ENCODE measurements at regions not wholly inside any gene's neighbourhood (a gene's known extent, or its start where the extent isn't known, plus 50 kb on each side); places are given as distances from the start of the nearest gene placed in this dataset.

DNA sequence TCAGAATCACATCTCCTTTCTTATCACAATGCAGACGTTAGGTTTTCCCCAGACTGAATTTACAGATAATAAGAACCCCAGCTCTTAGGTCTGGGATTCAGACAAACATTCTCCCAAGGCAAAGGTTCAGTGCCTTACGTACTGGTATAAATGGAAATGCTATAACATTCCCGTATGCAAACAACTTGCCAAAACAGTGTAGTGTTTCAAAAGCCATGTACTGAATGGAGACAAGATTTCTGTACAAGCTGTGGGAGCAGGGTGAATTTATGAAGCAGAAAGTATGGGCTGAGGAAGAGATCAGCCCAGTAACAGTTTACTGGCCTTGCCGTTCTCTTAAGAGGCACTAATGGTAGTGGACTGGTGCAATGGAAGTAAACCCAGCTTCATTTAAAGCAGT is 225.5 kb upstream of the ZNF462 start:
- Histone ChIP-seq H4K8ac (ENCODE audit: extremely low read depth, insufficient read depth, low read length) (no peak overlapping the region), H3K9ac (replicated peaks in 1 of 4; ENCODE audit: extremely low read depth in 1 of 4, low read depth in 3 of 4, low read length in 3 of 4) (no peak overlapping the region; a peak in 1 of 7 replicates), H2BK15ac (ENCODE audit: low read length) (no peak overlapping the region), H3K4me3 (ENCODE audit: extremely low read depth in 1 of 4, insufficient read depth in 2 of 4, low read depth in 3 of 4, low read length in 4 of 4) (no peak overlapping the region), H3K4me1 (replicated peaks in 1 of 4; ENCODE audit: control insufficient read depth in 3 of 4, insufficient read depth in 4 of 4, low read length in 3 of 4) (no peaks in the 10 kb centered on the region), H3K18ac (ENCODE audit: extremely low read depth, low read length) (no peak overlapping the region), H2BK5ac (ENCODE audit: low read depth, low read length) (no peak overlapping the region), H2AFZ (ENCODE audit: low read length) (no peak overlapping the region), H4K20me1 (replicated peaks in 1 of 2; ENCODE audit: control insufficient read depth in 1 of 2, insufficient read depth in 2 of 2, low read length in 2 of 2) (no peaks in the 10 kb centered on the region), H3K4ac (replicated peaks; ENCODE audit: insufficient read length, low read depth, low read length) (no peak overlapping the region), H3K23ac (ENCODE audit: insufficient read length) (no peak overlapping the region), H2BK120ac (replicated peaks; ENCODE audit: low read depth, low read length) (no peak overlapping the region), H3K79me1 (ENCODE audit: low read depth, low read length) (no peaks in the 10 kb centered on the region), H2BK12ac (ENCODE audit: low read depth, low read length) (no peak overlapping the region), H3K79me2 (ENCODE audit: control insufficient read depth in 1 of 2, insufficient read depth in 2 of 2, low read length in 2 of 2) (no peaks in the 10 kb centered on the region), H3K27ac (ENCODE audit: low read depth, low read length) (no peak overlapping the region), H2BK20ac (ENCODE audit: low read length) (no peak overlapping the region), H3K14ac (ENCODE audit: insufficient read length) (no peak overlapping the region), H3K27me3 (replicated peaks in 1 of 4; ENCODE audit: control insufficient read depth in 3 of 4, extremely low read depth in 1 of 4, insufficient read depth in 3 of 4, low read length in 3 of 4) (no peaks in the 10 kb centered on the region), H4K5ac (ENCODE audit: insufficient read length, low read depth, low read length) (no peak overlapping the region), H3K56ac (replicated peaks; ENCODE audit: insufficient read length, low read depth, low read length) (no peak overlapping the region), H3K4me2 (ENCODE audit: insufficient read depth in 1 of 2, low read depth in 2 of 2, low read length in 2 of 2) (no peak overlapping the region), H3K23me2 (ENCODE audit: low read depth, low read length) (0 out of 2 replicates have a peak, but pooled peaks cover 2% of the 10 kb centered on the region), H4K91ac (replicated peaks; ENCODE audit: insufficient read length, low read length) (no peak overlapping the region), H2AK5ac (ENCODE audit: low read depth, low read length) (no peak overlapping the region), H3K9me3 (ENCODE audit: insufficient read depth in 2 of 2, low read depth in 1 of 2, low read length in 1 of 2) (peaks cover 0 to 3% of the 10 kb centered on the region in 2 experiments; a peak in 1 of 4 replicates), H3K36me3 (ENCODE audit: control insufficient read depth in 2 of 4, insufficient read depth in 4 of 4, low read length in 3 of 4) (no peaks in the 10 kb centered on the region)
- ChIA-PET CTCF (ENCODE audit: partially characterized antibody) (no interaction called here), POLR2A (ENCODE audit: partially characterized antibody) (interaction anchor here (1.4 kb wide), 1 partner anchor 57 kb away, joined by 3 read pairs; no protein-coding TSS in a partner anchor)
- no peak for TF ChIP-seq JUND (IDR thresholded peaks at IDR 0.05; ENCODE audit: low read length)
- no peak for TF ChIP-seq YY1 (IDR thresholded peaks at IDR 0.05; ENCODE audit: low read depth, low read length)
- no peak for TF ChIP-seq EGR1 (IDR thresholded peaks at IDR 0.05; ENCODE audit: borderline replicate concordance, low read depth, low read length)
- no peak for TF ChIP-seq TCF12 (IDR thresholded peaks at IDR 0.05; ENCODE audit: low read depth, low read length)
- TF ChIP-seq CREB1 (IDR thresholded peaks at IDR 0.05): no peak
- TF ChIP-seq EP300 (IDR thresholded peaks at IDR 0.05; ENCODE audit: borderline replicate concordance in 1 of 2, low read depth in 2 of 2, low read length in 2 of 2): no peak
- TF ChIP-seq SP4 (IDR thresholded peaks at IDR 0.05; ENCODE audit: low read length): no peak
- TF ChIP-seq CEBPB (IDR thresholded peaks at IDR 0.05; ENCODE audit: low read depth, low read length): no peak
- no peak for TF ChIP-seq POLR2AphosphoS5 (IDR thresholded peaks at IDR 0.05; ENCODE audit: low read depth, low read length)
- no peak for TF ChIP-seq KDM1A (IDR thresholded peaks at IDR 0.05; ENCODE audit: borderline replicate concordance, low read length)
- TF ChIP-seq ASH2L (IDR thresholded peaks at IDR 0.05; ENCODE audit: low read length): no peak
- TF ChIP-seq NANOG (IDR thresholded peaks at IDR 0.05; ENCODE audit: insufficient read depth, low read depth, low read length, poor library complexity, severe bottlenecking): no peak
- TF ChIP-seq, protein P1, sequence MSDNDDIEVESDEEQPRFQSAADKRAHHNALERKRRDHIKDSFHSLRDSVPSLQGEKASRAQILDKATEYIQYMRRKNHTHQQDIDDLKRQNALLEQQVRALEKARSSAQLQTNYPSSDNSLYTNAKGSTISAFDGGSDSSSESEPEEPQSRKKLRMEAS (IDR thresholded peaks at IDR 0.05): no peak
- TF ChIP-seq TBP (IDR thresholded peaks at IDR 0.05; ENCODE audit: low read depth, low read length): no peak
- TF ChIP-seq TEAD4 (IDR thresholded peaks at IDR 0.05; ENCODE audit: low read depth, low read length): no peak
- TF ChIP-seq ZNF274 (IDR thresholded peaks at IDR 0.05; ENCODE audit: borderline replicate concordance, extremely low read depth, low read length): no peak
- TF ChIP-seq KDM5A (IDR thresholded peaks at IDR 0.05; ENCODE audit: low read length): no peak
- FAIRE-seq (no peak), DNase-seq (ENCODE audit: low read depth in 1 of 2, low spot score in 2 of 2) (no peak)
- WGBS, 2 experiments (ENCODE audit: extremely low coverage in 1 of 2, insufficient coverage in 1 of 2, insufficient read length in 1 of 2, insufficient replicate concordance in 2 of 2, low coverage in 1 of 2, low lambda C conversion rate in 2 of 2, missing lambda C conversion rate in 1 of 2): 82% methylated on average over 4 of the region's 4 CpGs; no CpG with 5 or more reads in 1 of the 2 experiments

Data from H1 (cell line).